Activated CD4-positive, alpha-beta T cell treated with anti-CD3 and anti-CD28 coated beads for 1 hour (primary cell): ENCODE measurements at regions not wholly inside any gene's neighbourhood (a gene's known extent, or its start where the extent isn't known, plus 50 kb on each side); places are given as distances from the start of the nearest gene placed in this dataset.

Experiments
- DNase-seq: peaks from one replicate; pipeline ENCODE4 v3.0.0-alpha.2; 2020

DNA sequence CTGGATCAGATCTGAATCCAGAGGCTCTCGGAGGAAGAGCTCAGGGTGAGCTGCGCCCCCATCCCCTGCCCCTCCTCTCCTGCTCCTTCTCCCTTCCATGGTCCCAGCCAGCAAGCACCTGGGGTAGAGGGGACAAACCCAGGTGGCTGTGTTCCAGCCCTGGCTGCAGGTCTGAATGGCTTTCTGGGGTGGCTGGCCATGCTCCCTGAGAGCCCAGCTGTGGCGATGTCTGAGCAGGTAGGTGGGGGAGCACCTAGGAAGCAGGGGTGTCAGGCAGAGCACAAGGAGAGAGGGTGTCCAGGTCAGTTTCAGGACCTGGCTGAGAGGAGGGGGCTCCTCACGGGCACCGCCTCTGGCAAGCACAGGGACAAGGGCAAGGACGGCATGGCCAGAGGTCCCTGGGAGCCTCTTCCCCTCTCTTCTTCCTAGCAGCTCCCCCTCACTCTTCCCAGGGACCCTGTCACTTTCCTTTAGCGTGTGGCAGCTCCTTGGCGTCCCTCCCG lies 310.0 kb downstream of the SEC14L1 start:
- no peak for DNase-seq

DNA sequence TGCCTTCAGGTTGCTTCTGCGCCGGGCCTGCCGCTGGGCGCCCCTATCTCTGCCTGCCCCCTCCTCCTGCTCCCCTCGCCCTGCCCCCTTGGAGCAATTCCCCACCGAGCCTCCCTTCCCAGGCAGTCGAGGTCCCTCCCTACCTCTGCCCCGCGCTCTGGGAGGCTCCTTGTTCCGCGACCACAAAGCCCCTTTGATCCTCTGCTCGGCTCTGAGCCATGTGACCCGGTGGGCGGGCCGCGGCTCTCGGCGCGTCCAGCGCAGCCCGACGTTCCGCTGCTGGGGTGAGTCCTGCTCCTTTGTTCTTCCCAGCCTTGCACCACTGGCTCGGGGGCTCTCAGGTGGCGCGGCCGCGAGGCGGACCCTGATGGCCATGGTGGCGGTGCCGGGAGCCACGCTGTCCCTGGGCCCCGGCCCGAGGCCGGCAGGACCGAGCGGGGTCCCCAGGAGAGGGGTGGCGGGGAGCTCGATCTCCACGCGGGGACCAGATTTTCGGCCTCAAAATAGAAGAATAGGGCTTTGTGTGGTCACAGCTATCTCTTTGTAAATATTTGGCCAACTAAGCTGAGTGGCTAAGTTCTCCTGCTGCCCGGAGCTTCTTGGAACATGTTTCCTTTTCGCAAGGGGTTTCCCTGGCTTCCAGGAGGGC lies 310.6 kb downstream of the SEC14L1 start:
- peak; percentile 56 for DNase-seq

DNA sequence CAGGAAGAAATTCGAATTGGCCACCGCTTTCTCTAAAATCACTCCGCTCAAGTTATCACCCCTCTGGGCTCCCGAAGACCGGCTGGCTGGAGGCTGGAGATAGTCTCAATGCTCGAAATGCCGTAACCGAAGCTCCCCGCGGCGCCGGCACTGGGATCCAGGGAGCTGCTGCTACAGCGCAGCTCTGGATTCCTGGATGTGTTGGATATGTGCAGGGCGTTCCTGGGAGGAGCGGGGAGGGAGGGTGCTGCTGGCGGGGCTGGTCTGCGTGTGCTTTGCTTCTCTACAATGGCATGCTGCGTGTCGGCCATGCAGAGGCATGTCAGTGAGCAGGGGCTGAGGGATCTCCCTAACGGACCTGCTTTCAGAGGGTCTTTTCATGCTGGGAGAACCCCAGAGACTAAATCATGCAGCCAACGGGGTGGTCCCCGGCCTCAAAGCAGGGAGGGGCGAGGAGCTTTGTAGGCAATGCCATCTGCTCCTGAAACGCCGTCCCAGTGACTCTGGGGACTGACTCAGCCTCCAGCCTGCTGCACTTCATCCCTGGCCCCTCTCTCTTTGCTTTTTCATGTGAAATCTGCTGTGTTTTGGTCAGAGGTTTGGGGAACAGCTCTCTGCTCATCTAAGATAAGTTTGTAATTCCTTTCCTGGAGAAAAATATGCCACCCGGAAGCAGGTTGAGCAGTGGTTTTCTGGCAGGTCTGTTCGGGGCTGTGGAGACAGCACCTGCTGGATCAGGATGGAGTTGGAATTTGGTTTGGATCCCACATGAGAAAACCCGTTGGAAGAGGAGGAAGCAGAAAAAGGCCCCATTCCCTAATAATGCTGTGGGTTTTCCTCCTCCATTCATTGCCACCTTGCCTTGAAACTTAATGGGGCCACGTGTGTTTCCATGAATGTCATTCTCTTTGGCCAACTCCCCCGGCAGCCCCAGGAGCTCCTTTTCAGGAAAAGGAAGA lies 311.4 kb downstream of the SEC14L1 start:
- no peak for DNase-seq

DNA sequence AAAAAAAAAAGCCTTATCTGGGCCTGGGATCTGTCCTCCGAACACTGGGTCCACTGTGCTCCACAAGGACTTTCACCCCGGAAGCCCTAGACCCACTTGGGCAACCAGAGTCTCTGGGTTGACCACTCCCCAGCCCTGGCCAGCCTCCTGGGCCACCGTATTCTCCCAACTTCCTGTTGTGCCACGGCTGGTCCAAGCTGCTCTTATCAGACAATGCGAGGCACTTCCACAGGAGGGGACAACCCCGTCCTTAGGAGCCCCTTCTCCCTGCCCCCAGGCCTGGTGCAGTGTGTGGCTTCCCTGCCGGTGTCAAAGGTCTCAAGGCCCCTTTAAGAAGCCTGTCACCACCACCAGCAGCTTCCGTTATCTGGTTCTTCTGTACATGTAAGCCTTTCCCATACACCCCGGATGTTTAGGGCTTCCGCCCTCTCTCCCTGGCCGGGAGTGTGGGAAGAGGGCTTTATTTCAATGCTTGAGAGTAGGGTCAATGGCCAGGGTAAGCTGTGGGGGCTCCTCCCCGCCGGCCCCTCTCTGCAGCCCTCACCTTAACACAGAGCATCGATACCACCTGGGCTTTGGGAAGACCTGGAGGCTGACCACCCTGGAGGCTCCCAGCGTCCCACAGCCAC lies 313.0 kb downstream of the SEC14L1 start:
- no peak for DNase-seq

DNA sequence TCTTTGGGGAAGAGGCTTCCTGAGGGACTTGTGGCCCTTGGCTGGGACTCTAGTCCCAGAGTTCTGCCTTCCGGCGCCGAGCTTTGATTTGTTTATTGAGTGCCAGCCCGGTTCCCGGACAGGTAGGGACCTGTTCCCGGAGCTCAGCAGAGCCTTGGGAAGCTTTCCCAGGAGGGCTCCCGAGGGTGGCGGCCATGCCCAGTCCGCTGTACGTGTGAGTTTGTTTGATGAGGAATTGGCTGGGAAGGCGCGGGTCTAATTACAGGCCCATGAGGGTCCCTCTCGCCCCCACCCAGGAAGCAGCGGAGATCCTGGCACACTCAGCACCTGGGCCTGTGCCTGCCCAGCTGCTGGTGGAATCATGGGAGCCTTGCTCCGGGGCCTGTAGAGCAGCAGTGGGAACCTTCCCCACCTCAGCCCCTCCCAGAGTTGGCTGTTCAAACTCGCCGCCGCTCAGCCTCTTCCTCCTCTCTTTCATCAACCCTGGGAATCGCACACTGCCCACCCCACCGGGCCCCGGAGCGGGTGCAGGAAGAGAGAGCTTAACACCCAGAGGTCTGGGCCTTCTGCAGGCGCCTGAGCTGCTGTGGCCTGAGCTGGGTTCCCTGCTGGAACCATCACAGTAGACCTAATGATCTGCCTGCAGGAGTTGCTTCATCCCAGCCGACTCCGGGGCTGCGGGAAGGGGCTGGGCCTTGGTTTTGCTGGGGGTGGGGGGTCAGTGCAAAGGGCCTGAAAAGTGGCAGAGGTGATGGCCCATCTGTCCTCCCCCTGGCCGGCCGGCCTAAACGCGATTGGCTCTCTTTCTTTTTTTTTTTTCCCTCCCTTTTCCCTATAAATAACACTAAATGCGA lies 313.7 kb downstream of the SEC14L1 start:
- no peak for DNase-seq

DNA sequence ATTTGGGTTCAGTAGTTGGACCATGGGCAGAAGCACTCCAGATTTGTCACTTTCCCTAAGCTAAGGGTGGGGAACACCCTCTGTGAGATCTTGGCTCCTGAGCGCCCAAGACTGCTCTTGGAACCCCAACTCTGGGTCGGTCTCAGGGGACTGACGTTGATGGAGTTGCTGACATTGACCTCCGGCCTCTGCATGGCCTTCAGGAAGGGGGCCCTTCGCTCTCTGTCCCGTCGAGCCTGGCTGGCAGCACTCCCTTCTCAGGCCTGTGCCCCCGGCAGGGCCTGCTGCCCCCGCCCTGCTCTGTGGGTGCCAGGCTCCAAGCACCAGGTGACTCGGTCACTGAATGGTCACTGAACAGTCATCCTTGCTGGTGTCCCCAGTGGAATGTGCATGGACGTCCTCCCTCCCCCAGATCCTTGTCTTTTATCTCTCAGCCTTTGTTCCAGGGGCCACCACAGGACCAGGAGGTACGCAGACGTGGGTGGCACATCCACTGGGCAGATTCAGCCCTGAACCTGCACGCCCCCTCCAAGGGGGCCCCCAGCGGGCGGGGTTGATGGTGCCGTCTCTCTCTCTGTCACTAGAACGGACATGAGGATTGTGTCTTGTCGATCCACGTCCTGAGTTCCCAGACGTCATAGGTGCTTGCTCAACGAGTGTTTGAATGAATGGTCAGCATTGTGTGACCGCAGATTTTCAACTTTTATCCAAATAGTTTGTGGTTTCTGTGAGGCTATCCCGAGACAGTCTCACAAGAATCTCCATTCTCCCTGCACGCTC lies 314.5 kb downstream of the SEC14L1 start:
- no peak for DNase-seq

DNA sequence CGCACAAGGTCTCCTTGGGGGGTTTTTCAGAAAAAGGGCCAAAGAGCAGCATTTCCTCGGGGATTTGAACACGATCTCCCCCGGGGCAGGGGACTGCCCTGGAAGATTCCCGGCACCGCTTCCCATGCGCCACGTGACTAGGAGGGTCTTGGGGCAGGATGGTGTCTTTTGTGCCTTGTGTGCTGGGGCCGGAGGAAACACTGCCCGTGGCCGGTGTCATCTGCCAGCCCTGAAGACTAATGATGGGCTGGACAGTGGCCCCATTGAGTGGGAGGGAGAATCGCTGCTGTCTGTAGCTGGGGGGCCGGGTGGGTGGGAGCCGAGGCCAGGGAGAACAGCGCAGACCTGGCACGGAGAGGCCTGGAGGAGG lies 315.1 kb downstream of the SEC14L1 start:
- no peak for DNase-seq

DNA sequence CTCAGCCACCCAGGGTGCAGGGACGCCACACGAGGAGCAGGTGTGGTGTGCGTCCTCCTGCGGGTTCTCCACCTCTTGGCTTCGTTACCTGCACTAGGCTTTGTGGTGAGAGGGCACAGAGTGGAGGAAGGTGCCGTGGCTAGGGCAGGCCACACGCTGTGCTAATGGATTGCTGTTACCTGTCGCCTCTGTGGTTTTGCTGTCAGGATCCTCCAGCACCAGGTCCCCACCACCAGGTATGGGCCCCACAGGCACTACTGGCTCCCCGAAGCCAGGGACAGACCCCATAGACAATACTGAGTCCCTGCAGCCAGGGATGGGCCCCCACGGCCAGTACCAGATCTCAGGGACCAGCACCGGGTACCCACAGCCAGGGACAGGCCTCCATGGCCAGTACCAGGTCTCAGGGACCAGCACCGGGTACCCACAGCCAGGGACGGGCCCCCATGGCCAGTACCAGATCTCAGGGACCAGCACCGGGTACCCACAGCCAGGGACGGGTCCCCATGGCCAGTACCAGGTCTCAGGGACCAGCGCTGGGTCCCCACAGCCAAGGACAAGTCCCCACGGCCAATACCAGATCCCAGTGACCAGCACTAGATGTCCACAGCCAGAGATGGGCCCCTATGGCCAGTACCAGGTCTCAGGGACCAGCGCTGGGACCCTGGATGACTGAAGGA lies 315.6 kb downstream of the SEC14L1 start:
- DNase-seq = no peak

DNA sequence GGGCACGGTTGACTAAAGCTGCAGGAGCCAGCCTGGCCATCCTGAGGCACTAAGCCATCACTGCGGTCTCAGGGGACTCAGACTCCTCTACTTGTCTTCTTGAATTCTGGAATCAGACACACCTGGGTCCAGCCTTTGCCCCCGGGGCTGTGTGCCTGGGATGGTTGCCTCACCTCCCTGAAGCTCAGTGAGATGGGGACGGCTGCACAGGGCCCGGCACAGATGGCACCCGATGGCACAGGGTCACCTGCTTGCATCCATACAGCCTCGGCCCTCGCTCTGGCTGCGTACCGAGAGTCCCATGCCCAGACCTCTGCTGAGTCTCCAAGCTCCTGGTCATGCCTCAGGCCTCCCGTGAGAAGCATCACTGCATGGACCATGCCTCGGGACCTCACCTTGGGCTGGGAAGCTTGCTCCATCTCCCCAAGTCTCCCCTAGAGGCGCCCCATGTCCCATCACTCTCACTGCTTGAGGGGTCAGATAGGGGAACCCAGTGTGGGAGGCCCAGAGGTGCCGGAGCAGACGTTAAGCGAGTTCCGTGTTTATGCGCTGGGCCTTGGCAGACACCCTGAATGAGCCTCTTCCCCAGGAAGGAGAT lies 316.3 kb downstream of the SEC14L1 start:
- DNase-seq = no peak

DNA sequence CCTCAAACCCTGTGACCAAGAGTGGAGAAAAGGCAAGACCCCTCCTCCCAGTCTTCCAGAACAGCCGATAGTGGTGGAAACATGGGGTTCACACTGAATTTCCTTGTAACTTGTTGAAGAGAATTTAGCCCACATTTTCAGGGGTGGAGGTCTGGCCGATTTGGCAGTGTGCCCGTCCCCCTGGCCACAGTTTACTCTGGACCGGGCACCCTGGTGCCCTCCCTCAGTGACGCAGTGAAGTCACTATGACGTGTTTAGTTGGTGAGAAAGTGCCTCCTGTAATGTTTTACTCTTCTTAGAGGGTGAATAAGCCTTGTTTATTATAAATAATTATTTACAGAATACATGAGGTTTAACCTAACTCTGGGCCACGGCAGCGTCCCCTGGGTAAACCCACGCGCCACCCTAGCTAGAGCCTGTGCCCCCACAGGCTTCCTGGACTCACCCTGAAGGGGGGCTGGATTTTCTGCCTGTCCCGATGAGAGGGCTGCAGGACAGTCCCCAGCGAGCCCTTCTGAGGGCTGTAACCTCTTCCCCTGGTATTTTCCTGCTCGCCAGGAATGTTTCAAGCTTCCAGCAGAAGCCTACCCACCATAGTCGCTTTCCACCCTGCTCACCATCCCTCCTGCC lies 316.9 kb downstream of the SEC14L1 start:
- DNase-seq = no peak

DNA sequence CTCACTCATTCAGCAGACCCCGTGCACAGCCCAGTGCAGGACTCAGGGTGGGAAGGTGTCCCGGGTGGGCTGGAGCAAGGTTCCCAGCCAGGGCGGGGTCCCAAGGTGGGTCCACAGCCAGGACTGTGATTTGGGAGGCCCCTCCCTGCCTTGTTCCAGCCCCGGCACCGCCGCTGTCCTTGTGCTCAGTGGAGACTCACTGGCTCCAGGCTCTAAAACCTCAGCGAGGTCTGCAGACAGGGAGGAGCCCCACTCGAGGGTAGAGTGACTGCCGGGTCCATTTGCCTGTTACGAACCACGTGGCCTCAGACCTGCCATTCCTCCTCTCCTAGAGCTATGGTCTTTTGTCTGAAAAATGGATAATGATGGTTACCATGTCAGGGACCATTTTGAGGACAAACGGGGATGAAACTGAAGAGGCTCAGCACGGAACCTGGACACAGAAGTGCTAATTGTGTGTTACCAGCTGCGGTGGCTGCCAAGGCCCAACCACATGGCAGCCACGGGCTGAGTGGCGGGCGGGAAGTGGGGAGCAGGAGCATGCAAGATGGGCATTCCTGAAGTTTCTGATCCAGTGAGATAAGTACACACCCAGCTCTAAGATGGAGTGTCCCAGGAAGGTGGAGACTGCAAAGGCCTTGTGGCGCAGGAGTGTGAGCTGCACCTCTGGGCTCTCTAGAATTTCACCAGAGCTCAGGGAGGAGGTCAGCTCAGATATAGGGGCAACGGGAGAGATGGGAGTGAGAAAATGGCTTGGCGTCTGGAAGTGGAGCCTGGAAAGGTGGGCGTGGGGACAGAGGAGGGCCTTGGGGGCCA lies 317.6 kb downstream of the SEC14L1 start:
- DNase-seq = no peak

DNA sequence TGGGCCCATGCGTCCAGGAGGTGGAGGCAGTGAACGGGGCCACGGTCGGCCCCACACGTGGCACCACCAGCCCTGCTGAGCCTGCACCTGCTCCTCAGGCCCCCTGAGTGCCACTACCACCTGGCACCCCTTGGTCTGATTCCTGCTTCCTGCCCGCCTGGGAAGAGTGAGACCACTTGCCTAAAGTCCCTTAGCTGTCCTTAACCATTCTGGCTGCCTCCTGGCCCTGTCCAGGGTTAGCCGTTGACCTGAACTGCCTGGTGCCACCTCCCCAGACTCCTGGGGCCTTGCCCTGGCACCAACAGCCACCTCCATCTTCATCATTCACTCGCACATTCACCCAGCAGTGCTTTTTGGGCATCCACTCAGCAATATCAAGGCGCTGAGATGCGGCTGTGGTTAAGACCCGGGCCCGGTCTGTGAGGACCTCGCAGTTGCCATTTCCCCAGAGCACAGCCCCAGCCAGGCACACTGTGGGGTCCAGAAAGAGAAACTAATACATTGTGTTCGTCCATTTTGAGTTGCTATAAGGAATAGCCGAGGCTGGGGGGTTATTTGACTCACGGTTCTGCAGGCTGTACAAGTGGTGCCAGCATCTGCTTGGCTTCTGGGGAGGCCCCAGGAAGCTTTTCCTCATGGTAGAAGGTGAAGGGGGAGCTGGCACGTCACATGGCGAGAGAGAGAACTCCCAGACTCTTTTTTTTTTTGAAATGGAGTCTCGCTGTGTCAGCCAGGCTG lies 318.4 kb downstream of the SEC14L1 start:
- no peak for DNase-seq

DNA sequence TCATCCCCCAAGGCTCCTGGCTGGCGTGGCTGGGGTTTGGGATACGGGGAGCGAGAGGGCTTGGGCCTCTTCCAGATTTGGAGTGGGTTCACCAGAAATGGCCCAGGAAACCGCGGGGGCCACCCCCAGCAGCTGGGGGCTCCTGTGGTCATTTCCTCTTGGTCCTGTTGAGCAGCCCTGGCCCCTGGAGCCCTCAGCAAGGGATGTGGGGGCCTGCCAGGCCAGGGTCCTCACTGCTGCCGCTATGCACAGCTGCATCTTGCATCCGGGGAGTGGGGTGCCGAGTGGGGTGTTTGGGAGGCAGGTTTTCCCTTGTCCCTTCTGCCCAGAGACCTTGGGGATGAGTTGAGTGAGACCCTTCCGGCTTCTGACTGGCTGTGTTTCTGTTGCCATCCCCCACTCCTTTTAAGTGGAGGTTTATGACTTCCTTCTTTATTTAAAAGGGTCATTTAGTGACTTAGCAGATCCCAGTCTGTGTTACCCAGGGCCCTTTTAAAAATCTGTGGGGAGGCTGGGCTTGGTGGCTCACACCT lies 319.8 kb downstream of the SEC14L1 start:
- no peak for DNase-seq

DNA sequence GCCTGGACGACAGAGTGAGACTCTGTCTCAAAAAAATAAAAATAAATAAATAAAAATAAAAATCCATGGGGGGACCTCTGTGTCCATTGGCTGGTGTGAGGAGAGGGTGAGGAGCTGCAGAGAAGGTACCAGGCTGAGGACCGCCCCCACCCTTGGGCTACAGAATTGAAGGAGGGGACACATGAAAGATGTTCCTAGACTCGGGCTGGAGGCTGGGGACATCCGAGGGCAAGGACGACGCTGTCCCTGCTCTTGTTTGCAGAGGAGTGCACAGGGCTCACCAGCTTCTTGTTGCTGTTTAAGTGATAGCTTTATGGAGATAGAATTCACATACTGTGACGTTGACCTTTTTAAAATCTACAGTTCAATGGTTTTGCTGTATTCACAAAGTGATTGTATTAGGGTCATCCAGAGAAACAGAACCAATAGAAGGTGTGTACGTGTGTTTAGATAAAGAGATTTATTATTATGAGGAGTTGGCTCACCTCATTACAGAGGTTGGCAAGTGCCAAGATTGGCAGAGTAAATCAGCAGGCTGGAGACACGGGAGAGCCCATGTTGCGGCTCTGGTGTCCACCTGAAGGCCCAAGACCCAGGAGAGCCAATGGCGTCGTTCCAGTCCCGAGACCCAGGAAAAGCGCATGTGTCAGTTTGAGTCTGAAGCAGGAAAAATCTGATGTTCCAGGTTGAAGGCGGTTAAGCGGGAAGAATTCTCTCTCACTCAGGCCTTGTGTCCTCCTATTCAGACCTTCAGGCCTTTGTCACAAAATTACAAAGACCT lies 320.7 kb downstream of the SEC14L1 start:
- no peak for DNase-seq

DNA sequence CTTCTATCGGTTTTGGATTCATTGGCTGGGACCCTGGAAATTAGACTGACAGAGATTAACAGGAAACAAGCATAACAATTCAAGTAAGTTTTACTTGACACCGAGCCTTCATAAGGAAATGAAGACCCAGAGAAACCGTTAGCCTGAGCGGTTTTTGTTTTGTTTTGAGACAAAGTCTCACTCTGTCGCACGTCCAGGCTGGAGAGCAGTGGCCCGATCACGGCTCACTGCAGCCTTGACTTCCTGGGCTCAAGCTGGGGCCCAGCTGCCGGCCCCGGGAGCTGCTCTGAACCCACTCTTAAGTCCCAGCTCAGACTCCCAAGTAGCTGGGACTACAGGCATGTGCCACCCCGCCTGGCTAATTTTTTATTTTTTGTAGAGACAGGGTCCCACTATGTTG lies 321.3 kb downstream of the SEC14L1 start:
- no peak for DNase-seq

DNA sequence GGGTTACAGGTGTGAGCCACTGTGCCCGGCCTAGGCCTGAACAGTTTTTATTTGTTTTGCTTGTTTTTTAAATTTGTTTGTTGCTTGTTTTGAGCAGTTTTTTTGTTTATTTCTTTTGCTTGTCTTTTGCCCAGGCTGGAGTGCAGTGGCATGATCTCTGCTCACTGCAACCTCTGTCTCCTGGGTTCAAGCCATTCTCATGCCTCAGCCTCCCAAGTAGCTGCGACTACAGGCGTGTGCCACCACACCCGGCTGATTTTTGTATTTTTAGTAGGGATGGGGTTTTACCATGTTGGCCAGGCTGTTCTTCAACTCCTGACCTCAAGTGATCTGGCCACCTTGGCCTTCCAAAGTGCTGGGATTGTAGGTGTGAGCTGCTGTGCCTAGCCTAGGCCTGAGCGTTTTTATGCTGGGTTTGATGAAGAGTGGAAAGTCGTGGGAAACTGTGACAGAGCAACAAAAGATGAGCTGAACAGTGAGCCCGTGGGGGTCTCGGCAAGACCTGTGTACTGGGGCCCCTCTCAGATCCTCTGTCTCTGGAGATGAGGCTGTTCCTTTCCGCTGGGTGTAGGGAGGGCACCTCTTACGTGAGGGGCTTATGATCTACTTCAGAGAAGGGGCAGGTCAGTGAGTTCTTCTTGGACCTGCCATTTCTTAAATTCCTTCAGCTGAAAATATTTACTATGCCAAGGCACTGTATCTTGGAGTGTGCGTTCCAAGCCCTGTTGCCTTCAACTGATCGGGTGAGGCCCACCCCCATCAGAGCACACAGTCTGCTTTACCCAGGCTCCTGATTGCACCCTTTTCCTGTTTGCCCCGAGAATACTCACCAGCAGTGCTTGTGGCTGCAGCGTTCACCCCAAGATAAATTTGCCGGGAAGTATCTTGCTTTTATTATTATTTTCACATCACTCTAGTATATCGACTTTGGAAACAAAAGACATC lies 322.1 kb downstream of the SEC14L1 start:
- no peak for DNase-seq
